ENCODE measurements at regions not wholly inside any gene's neighbourhood (a gene's known extent, or its start where the extent isn't known, plus 50 kb on each side); places are given as distances from the start of the nearest gene placed in this dataset.

DNA sequence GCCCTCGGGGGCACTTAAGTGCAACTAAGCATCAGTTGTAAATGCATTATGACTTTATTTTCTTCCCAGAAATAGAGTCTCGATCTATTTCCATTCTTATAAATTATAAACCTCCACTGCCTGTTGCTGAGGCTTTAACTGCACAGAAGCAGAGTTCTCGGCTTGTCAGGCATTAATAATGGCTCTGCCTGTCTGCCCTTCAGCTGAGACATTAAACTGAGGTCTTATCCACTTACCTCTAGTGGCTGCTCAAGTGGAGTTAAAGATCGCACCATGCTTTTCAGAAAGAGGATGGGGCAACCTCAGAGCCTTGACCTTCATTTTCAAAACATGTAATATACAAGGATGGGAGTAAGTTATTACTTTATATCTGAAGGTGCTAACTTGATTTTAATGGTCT lies 597.6 kb upstream of the PRMT6 start:
- TF ChIP-seq POLR2A (IDR thresholded peaks at IDR 0.05) (no peak), POLR2AphosphoS5 (IDR thresholded peaks at IDR 0.05) (no peak)
